T-helper 2 cell treated with Interferon-gamma antibody and Interleukin-4, amounts not matched to agents 100 ng/mL and 5 ng/mL, for 36 hours (primary cell): ENCODE measurements at regions not wholly inside any gene's neighbourhood (a gene's known extent, or its start where the extent isn't known, plus 50 kb on each side); places are given as distances from the start of the nearest gene placed in this dataset.
"Not testable (repeated sequence)": the region's sequence is repeated elsewhere in the genome, so short reads cannot be mapped to it uniquely, and the experiment has no call there.

Experiments
- intact Hi-C: fragments of 100-400 bp; cut with micrococcal nuclease; formaldehyde crosslinking; loops from one replicate; pipeline ENCODE4 v1.15.1; 2023

DNA sequence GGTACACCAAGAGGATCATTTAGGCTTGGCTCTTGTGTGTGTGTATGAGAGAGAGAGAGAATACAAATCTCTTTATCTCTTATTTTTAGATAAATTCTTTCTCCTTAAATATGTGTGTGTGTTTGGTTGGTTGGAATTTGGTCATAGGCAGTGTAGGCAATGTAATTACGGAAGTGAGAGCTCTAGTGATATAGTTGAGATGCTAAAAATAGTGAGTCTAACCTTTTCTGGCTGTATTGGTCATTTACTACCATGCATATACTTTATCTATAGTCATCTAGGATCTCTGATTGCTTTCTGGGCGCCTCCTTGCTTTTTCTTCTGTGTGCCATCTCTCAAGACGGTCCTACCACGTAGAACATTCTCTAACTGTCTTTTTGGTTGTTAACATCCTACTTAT lies 250.2 kb downstream of the NUF2 start:
- intact Hi-C loops, result no loop called here

DNA sequence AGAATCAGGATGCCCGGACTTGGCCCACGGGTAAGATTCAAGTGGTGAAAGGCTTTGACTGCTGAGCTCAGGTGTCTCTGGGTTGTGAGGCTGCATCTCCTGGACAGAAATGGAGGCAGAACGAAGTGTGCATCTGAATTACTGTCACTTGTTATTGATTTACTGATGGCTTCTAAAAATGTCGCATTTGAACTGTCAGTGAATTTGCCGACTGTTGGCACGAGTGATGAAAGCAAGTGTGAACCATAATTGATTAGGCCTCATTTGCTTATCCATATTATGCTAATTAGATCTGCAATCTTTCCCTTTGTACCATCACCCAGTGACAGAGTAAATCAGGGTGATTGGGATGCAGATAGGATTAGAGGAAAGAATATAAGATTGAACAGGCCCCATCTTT lies 252.4 kb downstream of the NUF2 start:
- intact Hi-C loops, result no loop called here

DNA sequence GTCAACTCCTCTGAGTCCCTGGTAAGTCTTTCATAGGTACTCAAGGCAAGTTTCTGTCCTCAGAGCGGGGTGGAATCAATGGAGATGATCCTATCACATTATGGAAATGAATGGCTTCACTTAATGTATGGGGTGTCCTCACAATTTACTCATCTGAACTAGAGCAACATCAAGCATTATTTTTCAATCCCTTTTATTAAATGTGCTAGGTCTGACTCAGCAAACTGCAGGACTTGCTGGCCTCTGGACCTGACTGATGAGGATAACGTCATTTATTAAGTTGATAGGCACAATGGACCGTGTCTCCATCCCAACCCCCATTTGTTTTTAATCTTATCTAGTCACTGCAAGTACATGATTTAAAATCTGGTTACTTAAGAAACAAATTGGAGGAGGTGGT lies 259.2 kb downstream of the NUF2 start:
- intact Hi-C loops, result no loop called here

DNA sequence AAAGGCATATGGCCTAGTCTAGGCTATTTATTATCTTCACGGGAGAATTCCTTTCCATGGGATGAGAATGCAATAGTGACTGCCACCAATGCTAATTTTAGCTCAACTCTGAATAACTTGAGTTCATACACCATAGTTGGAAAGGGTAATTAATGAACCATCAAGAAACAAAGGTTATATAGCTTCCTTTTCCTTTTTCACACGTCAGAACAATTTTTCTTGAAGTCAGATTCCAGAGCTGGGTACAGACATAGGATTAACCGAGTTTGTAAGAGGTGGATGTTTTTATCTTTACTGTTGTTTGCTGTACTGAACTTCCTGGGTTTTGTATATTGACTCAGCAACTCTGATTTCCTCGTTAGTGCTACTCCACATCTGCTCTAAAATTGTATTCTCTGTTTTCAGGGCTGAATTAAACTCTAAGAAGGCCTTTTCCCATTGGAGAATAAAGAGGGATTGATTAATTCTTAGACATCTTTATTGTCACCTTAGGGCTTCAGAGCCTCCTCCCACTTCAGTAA lies 262.0 kb downstream of the NUF2 start:
- intact Hi-C loops, result no loop called here

DNA sequence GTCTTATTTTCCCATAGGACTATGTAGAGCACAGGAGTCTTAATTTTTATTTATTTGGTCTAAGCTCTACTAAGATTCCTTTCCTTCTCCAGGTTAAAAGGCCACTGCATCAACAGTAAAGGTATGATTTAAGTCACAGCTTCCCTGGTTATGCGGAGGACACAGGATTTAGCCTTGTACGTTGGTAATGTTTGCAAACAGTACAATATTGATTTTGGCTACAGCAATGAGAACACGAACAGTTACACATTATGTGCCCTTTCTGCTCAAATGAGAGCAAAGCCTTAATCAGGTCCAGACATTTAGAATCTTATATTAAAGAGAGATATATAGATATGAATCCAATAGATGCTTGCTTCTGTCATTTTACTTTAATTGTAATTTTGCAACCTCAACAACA lies 264.0 kb downstream of the NUF2 start:
- intact Hi-C loops, result no loop called here

DNA sequence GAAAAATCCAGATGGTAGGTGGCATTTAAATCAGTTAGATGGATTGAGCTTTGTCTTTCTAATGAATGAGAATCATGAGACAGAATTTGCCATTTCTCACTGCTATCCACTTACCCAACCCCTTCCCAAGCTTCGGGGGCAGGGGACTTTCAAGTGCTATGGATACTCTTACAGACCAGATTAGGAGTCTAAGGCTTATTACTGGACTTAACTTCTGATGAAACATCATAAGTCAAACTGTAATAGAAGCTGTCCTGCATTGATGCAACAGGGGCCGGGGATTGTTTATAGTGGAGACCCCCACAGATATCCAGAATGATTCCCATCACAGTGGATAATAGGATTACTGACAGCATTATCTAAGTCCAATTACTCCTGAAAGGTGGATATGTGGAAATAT lies 267.0 kb downstream of the NUF2 start:
- intact Hi-C loops, result no loop called here

DNA sequence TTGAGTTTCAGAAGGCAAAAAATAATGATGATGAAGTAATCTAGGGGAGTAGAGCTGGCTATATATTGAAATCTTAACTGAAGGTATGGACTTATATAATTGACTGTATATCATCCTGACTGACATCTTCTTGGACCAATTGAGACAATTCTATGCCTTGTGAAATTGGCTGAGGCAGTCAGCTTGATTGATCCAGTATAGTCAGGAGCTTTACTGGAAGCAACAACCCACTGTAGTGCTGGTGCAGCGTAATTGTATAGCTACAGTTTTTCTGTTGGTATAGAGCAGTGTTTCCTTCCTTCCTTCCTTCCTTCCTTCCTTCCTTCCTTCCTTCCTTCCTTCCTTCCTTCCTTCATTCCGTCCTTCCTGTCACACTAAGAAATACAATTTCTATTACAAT lies 268.0 kb downstream of the NUF2 start:
- intact Hi-C loops, result no loop called here

DNA sequence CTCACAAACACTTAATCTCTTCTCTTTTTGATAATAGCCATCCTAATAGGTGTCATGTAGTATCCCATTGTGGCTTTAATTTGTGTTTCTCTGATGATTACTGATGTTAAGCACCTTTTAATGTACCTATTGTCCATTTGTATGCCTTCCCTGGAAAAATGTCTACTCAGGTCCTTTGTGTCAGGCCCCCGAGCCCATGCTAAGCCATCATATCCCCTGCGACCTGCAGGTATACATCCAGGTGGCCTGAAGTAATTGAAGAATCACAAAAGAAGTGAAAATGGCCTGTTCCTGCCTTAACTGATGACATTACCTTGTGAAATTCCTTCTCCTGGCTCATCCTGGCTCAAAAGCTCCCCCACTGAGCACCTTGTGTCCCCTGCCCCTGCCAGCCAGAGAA lies 269.4 kb downstream of the NUF2 start:
- intact Hi-C loops, result not testable (repeated sequence)

DNA sequence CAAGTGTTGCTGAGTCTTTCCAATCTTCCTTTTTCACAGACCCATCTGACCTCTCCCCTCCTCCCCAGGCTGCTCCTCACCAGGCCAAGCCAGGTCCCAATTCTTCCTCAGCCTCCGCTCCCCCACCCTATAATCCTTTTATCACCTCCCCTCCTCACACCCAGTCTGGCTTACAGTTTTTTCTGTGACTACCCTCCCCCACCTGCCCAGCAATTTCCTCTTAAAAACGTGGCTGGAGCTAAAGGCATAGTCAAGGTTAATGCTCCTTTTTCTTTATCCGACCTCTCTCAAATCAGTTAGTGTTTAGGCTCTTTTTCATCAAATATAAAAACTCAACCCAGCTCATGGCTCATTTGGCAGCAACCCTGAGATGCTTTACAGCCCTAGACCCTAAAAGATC lies 270.9 kb downstream of the NUF2 start:
- intact Hi-C loops, result not testable (repeated sequence)

DNA sequence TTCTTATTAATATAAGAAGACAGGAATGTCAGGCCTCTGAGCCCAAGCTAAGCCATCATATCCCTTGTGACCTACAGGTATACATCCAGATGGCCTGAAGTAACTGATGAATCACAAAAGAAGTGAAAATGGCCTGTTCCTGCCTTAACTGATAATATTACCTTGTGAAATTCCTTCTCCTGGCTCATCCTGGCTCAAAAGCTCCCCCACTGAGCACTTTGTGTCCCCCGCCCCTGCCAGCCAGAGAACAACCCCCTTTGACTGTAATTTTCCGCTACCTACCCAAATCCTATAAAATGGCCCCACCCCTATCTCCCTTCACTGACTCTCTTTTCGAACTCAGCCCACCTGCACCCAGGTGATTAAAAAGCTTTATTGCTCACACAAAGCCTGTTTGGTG lies 274.4 kb downstream of the NUF2 start:
- intact Hi-C loops, result not testable (repeated sequence)

DNA sequence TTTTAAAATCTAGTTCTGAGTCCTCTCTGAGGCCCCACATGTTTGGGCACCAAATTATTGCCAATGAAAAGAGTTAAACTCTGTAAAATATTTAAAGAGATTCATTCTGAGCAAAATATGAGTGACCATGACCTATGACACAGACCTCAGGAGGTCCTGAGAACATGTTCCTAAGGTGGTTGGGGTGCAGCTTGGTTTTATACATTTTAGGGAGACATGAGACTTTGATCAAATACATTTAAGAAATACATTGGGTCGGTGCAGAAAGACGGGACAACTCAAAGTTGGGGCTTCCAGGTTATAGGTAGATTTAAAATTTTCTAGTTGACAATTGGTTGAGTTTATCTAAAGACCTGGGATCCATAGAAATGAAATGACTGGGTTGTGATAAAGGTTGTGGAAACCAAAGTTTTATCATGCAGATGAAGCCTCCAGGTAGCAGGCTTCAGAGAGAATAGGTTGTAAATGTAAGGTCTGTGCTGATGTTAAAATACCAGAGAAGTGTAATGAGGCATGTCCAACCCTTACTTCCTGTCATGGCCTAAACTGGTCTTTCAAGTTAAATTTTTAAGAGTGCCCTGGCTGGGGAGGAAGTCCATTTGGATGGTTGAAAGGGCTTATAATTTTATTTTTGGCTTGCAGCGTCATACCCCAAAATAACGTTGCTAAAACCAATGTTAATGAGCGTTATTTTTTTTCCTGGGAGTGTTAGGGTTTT lies 274.9 kb downstream of the NUF2 start:
- intact Hi-C loops, result no loop called here

DNA sequence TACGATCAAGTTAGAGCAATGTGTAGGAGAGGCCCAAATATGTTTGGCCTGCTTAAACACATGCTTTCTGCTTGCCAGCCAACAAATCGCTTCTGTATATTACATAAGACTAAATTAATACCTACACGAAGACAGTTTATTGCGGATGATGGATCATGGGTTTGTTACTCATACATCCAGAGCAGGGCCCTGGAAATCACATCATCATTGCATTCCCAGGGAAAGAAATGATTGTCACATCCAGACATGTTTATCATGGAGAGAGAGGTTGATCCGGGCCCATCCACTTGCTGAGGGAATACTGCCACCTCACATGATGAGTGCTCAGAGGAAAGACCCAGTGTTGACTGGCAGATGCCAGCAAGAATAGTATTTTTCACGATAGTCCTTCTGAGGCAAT lies 282.6 kb downstream of the NUF2 start:
- intact Hi-C loops, result no loop called here

DNA sequence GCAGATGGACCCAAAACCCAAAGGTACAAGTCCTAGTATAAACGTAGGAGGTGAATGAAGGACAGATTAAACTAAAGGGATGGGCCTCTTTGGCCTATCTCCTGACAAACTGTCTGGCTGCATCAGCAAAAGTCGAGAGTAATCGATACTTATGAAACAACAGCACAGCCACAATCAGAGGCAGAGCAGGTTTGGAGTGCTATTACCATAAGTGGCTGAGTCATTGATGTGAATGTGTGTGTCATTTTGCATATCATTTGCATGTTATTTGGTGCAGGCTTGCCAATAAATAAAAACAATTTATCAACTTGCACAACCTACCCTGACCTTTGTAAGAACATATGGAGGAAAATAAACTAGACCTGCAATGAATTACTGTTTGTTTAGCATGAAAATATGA lies 283.1 kb downstream of the NUF2 start:
- intact Hi-C loops, result no loop called here

DNA sequence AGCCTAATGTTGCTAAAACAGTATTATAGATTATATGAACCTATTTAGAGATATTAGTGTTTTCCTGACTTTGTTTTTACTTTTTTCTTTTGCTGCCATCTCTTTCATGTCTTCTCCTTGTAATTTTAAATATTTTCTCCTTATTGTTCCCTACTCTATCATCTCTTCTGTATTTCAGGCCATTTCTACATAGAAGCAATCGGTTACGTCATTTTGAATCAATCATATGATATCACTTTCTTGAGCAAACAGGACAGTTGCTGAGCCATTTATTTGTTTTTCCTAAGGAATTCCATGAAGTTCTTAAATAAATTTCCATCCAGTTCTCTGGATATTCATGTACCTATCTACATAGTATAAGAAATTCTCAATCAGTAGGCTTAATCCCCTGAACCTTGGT lies 287.2 kb downstream of the NUF2 start:
- intact Hi-C loops, result no loop called here

DNA sequence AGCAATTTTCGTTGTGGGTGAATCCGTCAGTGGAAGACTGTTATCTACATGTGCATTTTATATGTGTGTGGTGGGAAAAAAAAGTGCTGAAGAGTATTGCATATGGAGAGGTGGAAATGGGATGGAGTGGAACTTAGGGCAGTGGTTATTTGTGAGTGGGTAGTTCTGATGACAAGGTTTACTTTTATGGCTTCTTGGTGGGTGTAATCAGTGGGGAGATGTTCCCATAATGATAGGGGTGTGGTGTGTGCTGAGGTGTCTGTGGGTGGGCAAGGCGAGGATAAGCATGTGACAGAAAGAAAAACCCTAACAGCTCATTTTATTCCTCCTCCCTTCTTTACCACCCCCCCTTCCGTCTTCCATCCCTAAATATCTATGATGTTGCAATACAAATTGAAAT lies 288.1 kb downstream of the NUF2 start:
- intact Hi-C loops, result no loop called here

DNA sequence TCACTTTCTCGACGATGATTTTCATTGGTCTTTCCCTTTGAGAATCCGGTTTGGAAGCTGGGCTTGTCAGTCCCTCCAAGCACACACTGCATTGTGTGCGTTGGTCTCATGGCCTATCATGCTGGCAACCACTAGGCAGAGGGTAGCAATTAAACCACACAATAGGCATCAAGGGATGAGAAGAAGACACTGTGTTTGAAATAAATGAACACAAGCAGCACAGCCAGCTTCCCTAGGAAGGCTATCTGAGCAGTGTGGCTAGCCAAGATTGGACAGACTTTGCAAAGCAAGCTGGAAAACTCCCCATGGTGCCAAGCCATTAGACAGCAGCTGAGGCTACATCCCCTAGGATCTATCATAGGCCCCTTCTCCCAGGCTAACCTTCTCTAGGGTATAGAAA lies 288.7 kb downstream of the NUF2 start:
- intact Hi-C loops, result no loop called here

DNA sequence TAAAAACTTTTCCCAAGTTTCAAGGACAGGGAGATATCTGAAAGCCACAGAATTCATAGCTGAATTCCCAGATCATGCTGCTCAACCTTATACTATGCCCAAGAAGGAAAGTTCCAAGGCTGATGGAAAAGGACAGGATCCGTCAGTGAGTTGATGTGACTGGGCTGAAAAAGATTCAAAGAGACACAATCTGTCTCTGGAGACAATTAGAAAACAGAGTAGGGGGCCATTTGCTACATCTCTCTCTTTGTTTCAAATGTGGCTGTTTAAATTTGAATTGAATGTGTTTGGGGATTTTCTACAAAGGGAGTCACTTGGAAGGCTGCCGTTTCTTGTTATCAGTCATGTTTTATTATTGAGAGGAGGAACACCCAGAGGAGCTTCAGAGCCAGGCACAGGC lies 292.6 kb downstream of the NUF2 start:
- intact Hi-C loops, result no loop called here

DNA sequence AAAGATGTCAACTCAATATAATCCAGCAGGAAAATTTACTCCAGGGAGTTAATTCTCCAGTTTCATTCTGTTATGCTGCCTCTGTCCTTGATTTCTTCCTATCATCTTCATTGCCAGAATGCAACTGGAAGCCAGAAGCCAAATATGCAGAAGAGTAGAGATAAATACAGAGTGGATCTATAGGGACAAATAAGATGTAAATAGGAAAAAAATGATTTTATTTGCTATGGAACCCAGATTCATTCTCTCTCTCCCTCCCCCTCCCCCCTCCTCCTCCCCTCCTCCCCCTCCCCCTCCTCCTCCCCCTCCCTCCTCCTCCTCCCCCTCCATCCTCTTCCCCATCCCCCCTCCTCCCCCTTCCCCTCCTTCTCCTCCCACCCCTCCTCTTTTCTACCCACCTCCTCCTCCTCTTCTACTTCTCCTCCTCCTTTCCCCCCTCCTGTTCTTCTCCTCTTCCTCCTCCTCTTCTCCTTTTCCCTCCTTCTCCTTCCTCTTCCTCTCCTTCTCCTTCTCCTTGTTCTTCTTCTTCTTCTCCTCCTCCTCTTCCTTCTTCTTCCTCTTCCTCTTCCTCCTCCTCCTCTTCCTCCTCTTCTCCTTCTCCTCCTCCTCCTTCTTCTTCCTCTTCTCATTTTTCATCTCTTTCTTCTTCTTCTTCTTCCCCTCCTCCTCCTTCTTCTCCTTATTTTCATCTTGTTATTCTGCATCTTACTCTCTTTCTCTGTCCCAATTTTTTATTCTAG lies 306.4 kb downstream of the NUF2 start:
- intact Hi-C loops, result no loop called here

DNA sequence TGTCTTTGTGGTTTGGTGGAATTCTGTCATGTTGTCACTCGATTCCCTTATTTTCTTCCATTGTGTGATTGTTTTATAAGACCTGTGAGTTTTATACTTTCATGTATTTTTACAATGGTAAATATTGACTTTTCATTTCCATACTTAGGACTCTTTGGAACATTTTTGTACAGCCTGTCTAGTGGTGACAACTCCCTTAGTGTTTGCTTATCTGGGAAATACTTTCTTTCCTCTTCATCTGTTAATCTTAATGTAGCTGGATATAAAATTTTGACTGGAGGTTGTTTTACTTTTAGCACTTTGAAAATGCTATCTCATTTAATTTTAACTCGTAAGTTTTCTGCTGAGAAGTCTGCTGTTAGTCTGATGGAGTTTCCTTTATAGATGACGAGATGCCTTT lies 310.5 kb downstream of the NUF2 start:
- intact Hi-C loops, result no loop called here

DNA sequence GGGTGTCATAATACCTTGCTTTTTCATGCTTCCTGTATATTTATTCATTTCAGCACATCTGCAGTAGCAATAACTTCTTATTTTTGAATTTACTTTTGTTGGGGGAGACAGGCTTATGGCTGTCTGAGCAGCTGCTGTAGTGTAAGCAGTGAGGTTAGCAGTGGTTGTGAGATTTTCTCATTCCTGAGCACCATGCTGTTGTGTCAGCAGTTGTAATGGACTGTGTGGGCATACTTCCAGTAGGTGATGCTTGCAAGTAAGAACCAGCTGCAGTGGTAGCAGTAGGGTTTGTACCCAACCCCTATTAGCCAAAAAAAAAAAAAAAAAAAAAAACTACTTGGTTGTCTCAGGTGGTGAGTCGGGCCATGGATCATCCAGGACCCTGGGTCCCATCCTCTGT lies 311.6 kb downstream of the NUF2 start:
- intact Hi-C loops, result no loop called here

DNA sequence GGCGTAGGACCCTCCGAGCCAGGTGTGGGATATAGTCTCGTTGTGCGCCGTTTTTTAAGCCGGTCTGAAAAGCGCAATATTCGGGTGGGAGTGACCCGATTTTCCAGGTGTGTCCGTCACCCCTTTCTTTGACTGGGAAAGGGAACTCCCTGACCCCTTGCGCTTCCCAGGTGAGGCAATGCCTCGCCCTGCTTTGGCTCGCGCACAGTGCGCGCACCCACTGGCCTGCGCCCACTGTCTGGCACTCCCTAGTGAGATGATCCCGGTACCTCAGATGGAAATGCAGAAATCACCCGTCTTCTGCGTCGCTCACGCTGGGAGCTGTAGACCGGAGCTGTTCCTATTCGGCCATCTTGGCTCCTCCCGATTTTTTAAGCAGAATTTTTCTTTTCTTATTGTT lies 323.9 kb downstream of the NUF2 start:
- intact Hi-C loops, result not testable (repeated sequence)

DNA sequence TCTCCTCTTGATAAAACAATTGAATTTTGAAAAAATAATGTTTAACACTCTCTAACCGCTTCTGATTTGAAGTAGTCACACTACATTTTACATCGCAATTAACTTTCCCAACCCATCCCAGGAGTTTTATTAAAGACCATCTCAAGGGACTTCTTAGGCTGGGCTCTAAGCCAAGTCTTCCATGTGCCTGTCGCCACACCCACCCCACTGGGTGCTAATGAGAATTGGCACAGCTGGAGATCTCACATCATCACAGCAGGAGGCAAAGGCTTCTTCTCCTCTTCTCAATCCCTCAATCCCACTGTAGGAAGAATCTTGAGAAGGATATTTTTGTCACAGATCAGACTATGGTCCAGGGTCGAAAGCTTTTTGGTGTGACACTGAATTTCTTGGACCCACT lies 328.9 kb downstream of the NUF2 start:
- intact Hi-C loops, result no loop called here

DNA sequence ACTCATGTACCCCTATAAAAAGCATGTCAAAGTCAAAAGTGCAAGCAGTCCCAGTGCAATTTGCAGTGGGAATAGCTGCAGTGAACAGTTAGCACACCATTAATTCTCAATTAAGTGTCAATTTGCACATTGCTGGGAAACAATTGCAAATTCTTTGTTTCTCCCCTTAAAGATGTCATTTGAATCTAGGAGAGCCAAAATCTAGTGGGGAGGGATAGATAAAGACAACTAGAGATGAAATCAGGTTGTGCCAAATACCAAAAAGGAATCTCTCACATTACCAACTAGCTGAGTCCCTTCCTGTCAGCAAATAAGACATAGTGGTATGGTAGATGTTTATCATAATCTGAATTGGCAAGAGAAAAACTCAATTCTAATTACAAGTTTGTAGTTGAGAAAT lies 330.7 kb downstream of the NUF2 start:
- intact Hi-C loops, result no loop called here
